GM18520 (cell line): ENCODE measurements at regions not wholly inside any gene's neighbourhood (a gene's known extent, or its start where the extent isn't known, plus 50 kb on each side); places are given as distances from the start of the nearest gene placed in this dataset.
"Not testable (repeated sequence)": the region's sequence is repeated elsewhere in the genome, so short reads cannot be mapped to it uniquely, and the experiment has no call there.

ENCODE experiments used
- ATAC-seq: cut with Tn5 transposase; IDR thresholded peaks from one replicate; pipeline ENCODE4 v1.9.1; 2021; ENCODE audit not compliant: unreplicated experiment

- no peak for ATAC-seq
Measured at GRCh38 chr2:228956701-228957474, 314.2 kb downstream of the PID1 start.

- ATAC-seq, result no peak
Measured at GRCh38 chr2:228949831-228950230, 321.3 kb downstream of the PID1 start.

- ATAC-seq, result no peak
Measured at GRCh38 chr2:228945710-228946109, 325.4 kb downstream of the PID1 start.

GRCh38 chr2:228942856-228943255 lies 328.2 kb downstream of the PID1 start:
- ATAC-seq, result no peak

GRCh38 chr2:228938629-228939028 lies 332.5 kb downstream of the PID1 start:
- no peak for ATAC-seq

GRCh38 chr2:228927028-228928010 lies 343.8 kb downstream of the PID1 start:
- ATAC-seq, result no peak

- ATAC-seq, result no peak
Measured at GRCh38 chr2:228919808-228920207, 351.3 kb downstream of the PID1 start.

- ATAC-seq, result no peak
Measured at GRCh38 chr2:228917220-228917619, 353.9 kb downstream of the PID1 start.

- no peak for ATAC-seq
Measured at GRCh38 chr2:228916416-228917090, 354.5 kb downstream of the PID1 start.

- ATAC-seq, result no peak
Measured at GRCh38 chr2:228913176-228913575, 357.9 kb downstream of the PID1 start.

GRCh38 chr2:228910872-228911271 lies 360.2 kb downstream of the PID1 start:
- not testable (repeated sequence) for ATAC-seq

GRCh38 chr2:228902176-228902575 lies 368.9 kb downstream of the PID1 start:
- ATAC-seq, result no peak

- ATAC-seq, result no peak
Measured at GRCh38 chr2:228901531-228901930, 369.6 kb downstream of the PID1 start.

GRCh38 chr2:228878138-228878537 lies 392.9 kb downstream of the PID1 start:
- ATAC-seq, result no peak

- no peak for ATAC-seq
Measured at GRCh38 chr2:228876276-228876675, 394.8 kb downstream of the PID1 start.

- ATAC-seq, result no peak
Measured at GRCh38 chr2:228875152-228875900, 395.8 kb downstream of the PID1 start.

- no peak for ATAC-seq
Measured at GRCh38 chr2:228871012-228871411, 400.1 kb downstream of the PID1 start.

GRCh38 chr2:228869636-228870264 lies 401.3 kb downstream of the PID1 start:
- ATAC-seq, result no peak

GRCh38 chr2:228867406-228867805 lies 403.7 kb downstream of the PID1 start:
- ATAC-seq, result no peak

GRCh38 chr2:228866781-228867180 lies 404.3 kb downstream of the PID1 start:
- ATAC-seq, result no peak
